DOHH2 (cell line): ENCODE measurements at regions not wholly inside any gene's neighbourhood (a gene's known extent, or its start where the extent isn't known, plus 50 kb on each side); places are given as distances from the start of the nearest gene placed in this dataset.

Source experiments
- H3F3A ChIP-seq: fragments of 200-600 bp; sonication (generic), shearing (Covaris generic); 2 replicates; pipeline ENCODE4 v1.6.0; 2016; ENCODE audit warnings: antibody characterized with exemption, mild to moderate bottlenecking; ENCODE audit not compliant: control insufficient read depth, insufficient read depth
- H3K27ac ChIP-seq: fragments of 200-600 bp; sonication (generic); 2 replicates; pipeline ENCODE4 v1.5.1; 2014; ENCODE audit warnings: low read depth, mild to moderate bottlenecking, low read length, moderate library complexity
- H3K27me3 ChIP-seq: fragments of 200-600 bp; sonication (generic); 2 replicates; pipeline ENCODE4 v1.6.1; 2014; ENCODE audit warnings: mild to moderate bottlenecking, low read length, mixed read lengths; ENCODE audit not compliant: control insufficient read depth
- H3K36me3 ChIP-seq: fragments of 200-600 bp; sonication (generic); 2 replicates; pipeline ENCODE4 v1.6.1; 2014; ENCODE audit warnings: mild to moderate bottlenecking, low read length, moderate library complexity, mixed read lengths; ENCODE audit not compliant: control insufficient read depth
- H3K4me1 ChIP-seq: fragments of 200-600 bp; sonication (generic); 2 replicates; pipeline ENCODE4 v1.6.1; 2014; ENCODE audit warnings: mild to moderate bottlenecking, low read length, mixed read lengths; ENCODE audit not compliant: control insufficient read depth
- H3K4me2 ChIP-seq: fragments of 200-600 bp; sonication (generic); 2 replicates; pipeline ENCODE4 v1.6.0; 2014; ENCODE audit warnings: mild to moderate bottlenecking, low read length, moderate library complexity
- H3K4me3 ChIP-seq: fragments of 200-600 bp; sonication (generic); 2 replicates; pipeline ENCODE4 v1.5.1; 2014; ENCODE audit warnings: mild to moderate bottlenecking, low read length, mixed read lengths
- H3K79me2 ChIP-seq: fragments of 200-600 bp; sonication (generic); 2 replicates; pipeline ENCODE4 v1.6.1; 2014; ENCODE audit warnings: mild to moderate bottlenecking, low read length, mixed read lengths; ENCODE audit not compliant: control insufficient read depth
- H3K9me2 ChIP-seq: fragments of 200-600 bp; sonication (generic); replicated peaks from 2 replicates; pipeline ENCODE4 v1.6.1; 2014; ENCODE audit warnings: mild to moderate bottlenecking, low read length, mixed read lengths; ENCODE audit not compliant: control insufficient read depth
- H3K9me3 ChIP-seq: fragments of 200-600 bp; sonication (generic); 2 replicates; pipeline ENCODE4 v1.6.1; 2014; ENCODE audit warnings: antibody characterized with exemption, low read length, mixed read lengths; ENCODE audit not compliant: control insufficient read depth, insufficient read depth
- H4K20me1 ChIP-seq: fragments of 200-600 bp; sonication (generic); 2 replicates; pipeline ENCODE4 v1.6.0; 2014; ENCODE audit warnings: low read depth, mild to moderate bottlenecking, antibody characterized with exemption, low read length, moderate library complexity; ENCODE audit not compliant: control insufficient read depth, insufficient read depth
- EZH2phosphoT487 ChIP-seq: fragments of 200-600 bp; sonication (generic); IDR thresholded peaks from 2 replicates; pipeline ENCODE4 v1.6.1; 2017; ENCODE audit warnings: borderline replicate concordance, mild to moderate bottlenecking, antibody characterized with exemption, low read length, moderate library complexity, mixed read lengths
- TF ChIP-seq, protein P1 (sequence below): fragments of 200-600 bp; sonication (generic); IDR thresholded peaks from one replicate; pipeline ENCODE4 v1.5.1; 2014; ENCODE audit warnings: antibody characterized with exemption, mild to moderate bottlenecking, low read depth, low read length; ENCODE audit not compliant: poor library complexity, severe bottlenecking

GRCh38 chr2:41944220-41944880 is 103.5 kb upstream of the PKDCC start:
- H3K9me2 ChIP-seq: no peaks in the 10 kb centered on the region
- TF ChIP-seq, protein P1, sequence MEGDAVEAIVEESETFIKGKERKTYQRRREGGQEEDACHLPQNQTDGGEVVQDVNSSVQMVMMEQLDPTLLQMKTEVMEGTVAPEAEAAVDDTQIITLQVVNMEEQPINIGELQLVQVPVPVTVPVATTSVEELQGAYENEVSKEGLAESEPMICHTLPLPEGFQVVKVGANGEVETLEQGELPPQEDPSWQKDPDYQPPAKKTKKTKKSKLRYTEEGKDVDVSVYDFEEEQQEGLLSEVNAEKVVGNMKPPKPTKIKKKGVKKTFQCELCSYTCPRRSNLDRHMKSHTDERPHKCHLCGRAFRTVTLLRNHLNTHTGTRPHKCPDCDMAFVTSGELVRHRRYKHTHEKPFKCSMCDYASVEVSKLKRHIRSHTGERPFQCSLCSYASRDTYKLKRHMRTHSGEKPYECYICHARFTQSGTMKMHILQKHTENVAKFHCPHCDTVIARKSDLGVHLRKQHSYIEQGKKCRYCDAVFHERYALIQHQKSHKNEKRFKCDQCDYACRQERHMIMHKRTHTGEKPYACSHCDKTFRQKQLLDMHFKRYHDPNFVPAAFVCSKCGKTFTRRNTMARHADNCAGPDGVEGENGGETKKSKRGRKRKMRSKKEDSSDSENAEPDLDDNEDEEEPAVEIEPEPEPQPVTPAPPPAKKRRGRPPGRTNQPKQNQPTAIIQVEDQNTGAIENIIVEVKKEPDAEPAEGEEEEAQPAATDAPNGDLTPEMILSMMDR: no peak
- TF ChIP-seq EZH2phosphoT487: no peak
- H3K4me1 ChIP-seq: no peaks in the 10 kb centered on the region
- H3K4me2 ChIP-seq: no peak overlapping the region
- H4K20me1 ChIP-seq: no peaks in the 10 kb centered on the region
- H3K9me3 ChIP-seq: no peaks in the 10 kb centered on the region
- H3K27ac ChIP-seq: no peak overlapping the region
- H3K79me2 ChIP-seq: no peaks in the 10 kb centered on the region
- no peaks in the 10 kb centered on the region for H3K27me3 ChIP-seq
- H3K36me3 ChIP-seq: no peaks in the 10 kb centered on the region
- H3K4me3 ChIP-seq: no peak overlapping the region
- no peaks in the 10 kb centered on the region for H3F3A ChIP-seq

GRCh38 chr2:41947701-41948396 is 100.0 kb upstream of the PKDCC start:
- no peaks in the 10 kb centered on the region for H3F3A ChIP-seq
- H3K9me2 ChIP-seq: no peaks in the 10 kb centered on the region
- H3K4me2 ChIP-seq: no peak overlapping the region
- no peak overlapping the region for H3K27ac ChIP-seq
- H3K36me3 ChIP-seq: no peaks in the 10 kb centered on the region
- no peaks in the 10 kb centered on the region for H3K79me2 ChIP-seq
- H3K9me3 ChIP-seq: no peaks in the 10 kb centered on the region
- no peak for TF ChIP-seq EZH2phosphoT487
- no peaks in the 10 kb centered on the region for H4K20me1 ChIP-seq
- no peak overlapping the region for H3K4me3 ChIP-seq
- H3K27me3 ChIP-seq: no peaks in the 10 kb centered on the region
- H3K4me1 ChIP-seq: no peaks in the 10 kb centered on the region

DNA sequence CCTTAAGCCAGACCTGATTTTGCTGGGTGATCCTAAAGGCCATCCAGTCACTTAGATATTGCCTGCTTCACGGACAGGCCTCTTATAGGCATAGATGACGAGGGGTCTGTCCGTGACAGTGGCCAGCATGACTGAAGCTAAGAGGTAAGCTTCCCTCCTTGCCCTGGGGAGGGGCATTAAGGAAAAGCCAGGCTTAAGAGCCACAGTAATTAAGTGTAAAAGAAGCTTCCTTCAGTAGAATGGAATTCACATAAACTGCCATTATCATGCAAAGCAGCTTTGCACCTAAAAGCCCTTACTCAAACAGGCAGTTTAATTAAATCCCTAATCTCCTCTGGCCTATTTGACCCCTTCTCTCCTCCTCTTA is 99.4 kb upstream of the PKDCC start:
- no peaks in the 10 kb centered on the region for H3K79me2 ChIP-seq
- no peaks in the 10 kb centered on the region for H3K27me3 ChIP-seq
- no peaks in the 10 kb centered on the region for H3K9me2 ChIP-seq
- no peak overlapping the region for H3K4me2 ChIP-seq
- no peak overlapping the region for H3K4me3 ChIP-seq
- H3F3A ChIP-seq: no peaks in the 10 kb centered on the region
- H3K4me1 ChIP-seq: no peaks in the 10 kb centered on the region
- H4K20me1 ChIP-seq: no peaks in the 10 kb centered on the region
- no peak for TF ChIP-seq EZH2phosphoT487
- TF ChIP-seq, protein P1: no peak
- no peaks in the 10 kb centered on the region for H3K36me3 ChIP-seq
- no peak overlapping the region for H3K27ac ChIP-seq
- no peaks in the 10 kb centered on the region for H3K9me3 ChIP-seq
